Adrenal gland (tissue), 9 donors: ENCODE measurements at regions not wholly inside any gene's neighbourhood (a gene's known extent, or its start where the extent isn't known, plus 50 kb on each side); places are given as distances from the start of the nearest gene placed in this dataset.

Experiments used
- DNase-seq, 7 donors: peaks; one replicate each; pipeline ENCODE4 v3.0.0-alpha.2; 2019 to 2020
- H3K27ac ChIP-seq, 5 donors: fragments of 200-600 bp; sonication (generic) in 4 of 5; 1 replicate in 3 of 5; 2 replicates in 2 of 5; pipeline versions ENCODE4 v1.5.1 to v1.8.0; 2016 to 2020; ENCODE audit warnings: mild to moderate bottlenecking in 1 of 5
- H3K27me3 ChIP-seq: fragments of 200-600 bp; 2 replicates; pipeline ENCODE4 v1.8.0; 2021
- H3K36me3 ChIP-seq, 2 donors: fragments of 200-600 bp; replicated peaks in 1 of 2; 1 replicate in 1 of 2; 2 replicates in 1 of 2; pipeline versions ENCODE4 v1.5.1 to v1.8.0; 2018 to 2022
- H3K4me1 ChIP-seq, 2 donors: fragments of 200-600 bp; replicated peaks in 1 of 2; 1 replicate in 1 of 2; 2 replicates in 1 of 2; pipeline versions ENCODE4 v1.5.1 to v1.8.0; 2018 to 2021
- H3K4me3 ChIP-seq, 4 donors: fragments of 200-600 bp; sonication (generic) in 3 of 4; one replicate each; pipeline ENCODE4 v1.5.1; 2016 to 2018
- H3K9me3 ChIP-seq, 3 donors: fragments of 200-600 bp; sonication (generic) in 1 of 3; replicated peaks in 1 of 3; 1 replicate in 2 of 3; 2 replicates in 1 of 3; pipeline versions ENCODE4 v1.5.1 to v1.8.0; 2016 to 2021
- CTCF ChIP-seq, 6 experiments: fragments of 450-650 bp in 4 of 6; fragments of 200-600 bp in 2 of 6; sonication (generic) in 1 of 6; IDR thresholded peaks; 1 replicate in 5 of 6; 2 replicates in 1 of 6; pipeline versions ENCODE4 v1.5.1 to v1.8.0; 2016 to 2021; ENCODE audit warnings: antibody characterized with exemption in 6 of 6, mild to moderate bottlenecking in 2 of 6, moderate library complexity in 1 of 6
- POLR2A ChIP-seq, 2 donors: fragments of 450-650 bp; IDR thresholded peaks; one replicate each; pipeline ENCODE4 v1.6.1; 2017; ENCODE audit warnings: antibody characterized with exemption in 2 of 2, mild to moderate bottlenecking in 2 of 2, moderate library complexity in 1 of 2
- WGBS, 4 donors: extraction: QIAGEN DNeasy Blood & Tissue Kit in 2 of 4; methylation state at CpG; one replicate each; pipeline versions ENCODE4 v1.1.5 to v1.1.7; 2013 to 2017; 5-methylcytosine and 5-hydroxymethylcytosine counted together
- intact Hi-C, 2 donors: fragments of 100-400 bp; cut with DNase I; formaldehyde crosslinking; loops; one replicate each; pipeline versions ENCODE4 v1.14.1 to v1.15.0; 2022 to 2023
- donor health status: healthy with polysubstance abuse.
- donor health status: Bipolar disorder and iron deficiency.
- donor health status: DM: yes; HTN: yes; CAD: no.
- donor health status: DM: no; HTN: no; CAD: no.
- donor health status: DM: no; HTN: no; CAD: no.

GRCh38 chr12:90166012-90166411, 457.4 kb upstream of the ATP2B1 start:
- H3K27me3 ChIP-seq = no peaks in the 10 kb centered on the region
- TF ChIP-seq CTCF (IDR thresholded peaks at IDR 0.05) = no peak
- TF ChIP-seq POLR2A (IDR thresholded peaks at IDR 0.05) = no peak
- H3K9me3 ChIP-seq = no peaks in the 10 kb centered on the region
- H3K27ac ChIP-seq = no peak overlapping the region
- H3K4me1 ChIP-seq = no peaks in the 10 kb centered on the region
- intact Hi-C loops = no loop called here
- WGBS, 4 donors = 69 to 81% (median 72%) methylated on average over 1 of the region's 1 CpG
- no peak overlapping the region for H3K4me3 ChIP-seq
- H3K36me3 ChIP-seq = no peaks in the 10 kb centered on the region
- no peak for DNase-seq

GRCh38 chr12:90163975-90164374, 455.3 kb upstream of the ATP2B1 start:
- intact Hi-C loops = no loop called here

GRCh38 chr12:90153827-90154226, 445.2 kb upstream of the ATP2B1 start:
- WGBS, 4 donors = 85 to 90% (median 88%) methylated on average over 2 to 5 of the region's 5 CpGs
- Histone ChIP-seq H3K4me3 (no peak overlapping the region), H3K27ac (no peak overlapping the region), H3K9me3 (no peaks in the 10 kb centered on the region), H3K36me3 (no peaks in the 10 kb centered on the region), H3K4me1 (no peaks in the 10 kb centered on the region), H3K27me3 (no peaks in the 10 kb centered on the region)
- intact Hi-C loops = no loop called here
- no peak for DNase-seq
- TF ChIP-seq POLR2A (IDR thresholded peaks at IDR 0.05) (no peak), CTCF (IDR thresholded peaks at IDR 0.05) (no peak)

More at GRCh38 chr12:90163975-90164374, 455.3 kb upstream of the ATP2B1 start:
- Histone ChIP-seq H3K4me1 (no peaks in the 10 kb centered on the region), H3K9me3 (no peaks in the 10 kb centered on the region), H3K27ac (no peak overlapping the region), H3K4me3 (no peak overlapping the region), H3K36me3 (no peaks in the 10 kb centered on the region), H3K27me3 (no peaks in the 10 kb centered on the region)
- TF ChIP-seq POLR2A (IDR thresholded peaks at IDR 0.05) = no peak
- no peak for TF ChIP-seq CTCF (IDR thresholded peaks at IDR 0.05)
- no peak for DNase-seq
- WGBS, 4 donors = 44 to 58% (median 53%) methylated on average over 3 of the region's 3 CpGs

- H3K9me3 ChIP-seq = no peaks in the 10 kb centered on the region
- DNase-seq = no peak
- H3K4me3 ChIP-seq = no peak overlapping the region
- WGBS, 4 donors = 42 to 63% (median 59%) methylated on average over 6 to 10 of the region's 10 CpGs
- no peaks in the 10 kb centered on the region for H3K4me1 ChIP-seq
- H3K27ac ChIP-seq = no peak overlapping the region
- no peaks in the 10 kb centered on the region for H3K27me3 ChIP-seq
- H3K36me3 ChIP-seq = no peaks in the 10 kb centered on the region
- intact Hi-C loops = no loop called here
- TF ChIP-seq CTCF (IDR thresholded peaks at IDR 0.05) (no peak), POLR2A (IDR thresholded peaks at IDR 0.05) (no peak)
Observed at GRCh38 chr12:90152897-90153624, 444.4 kb upstream of the ATP2B1 start.
